ENCODE measurements at regions not wholly inside any gene's neighbourhood (a gene's known extent, or its start where the extent isn't known, plus 50 kb on each side); places are given as distances from the start of the nearest gene placed in this dataset.

- TF ChIP-seq CTCF (IDR thresholded peaks at IDR 0.05), result no peak
- TF ChIP-seq POLR2A (IDR thresholded peaks at IDR 0.05), result no peak
Observed at GRCh38 chr3:107939691-107940442, 151.0 kb downstream of the CD47 start.

Data from Peyer's patch (tissue), 4 donors.